ENCODE measurements at regions not wholly inside any gene's neighbourhood (a gene's known extent, or its start where the extent isn't known, plus 50 kb on each side); places are given as distances from the start of the nearest gene placed in this dataset.

DNA sequence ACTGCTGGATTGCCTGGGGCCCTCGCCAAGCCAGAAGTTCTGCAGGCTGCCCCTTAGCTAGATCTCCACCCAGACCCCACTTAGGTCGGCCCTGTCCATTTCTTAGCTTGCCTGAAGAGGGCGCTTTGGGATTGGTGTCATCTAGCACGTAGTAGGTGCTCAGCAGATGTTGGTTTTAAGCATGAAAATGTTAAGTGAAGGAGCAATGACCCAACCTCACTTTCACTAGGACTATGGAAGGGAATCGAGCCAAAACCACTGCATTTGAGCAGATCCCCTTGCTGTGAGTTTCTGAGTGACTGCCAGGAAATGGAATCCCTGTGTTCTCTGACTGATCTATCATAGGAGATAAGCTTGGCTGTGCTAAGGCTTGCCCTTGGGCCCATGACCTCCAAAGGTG lies 131.7 kb upstream of the EEPD1 start:
- TF ChIP-seq ZFX (IDR thresholded peaks at IDR 0.05; ENCODE audit: borderline replicate concordance): no peak
- TF ChIP-seq CTCF (IDR thresholded peaks at IDR 0.05): peak; percentile 74
- no peak overlapping the region for H3K27ac ChIP-seq

DNA sequence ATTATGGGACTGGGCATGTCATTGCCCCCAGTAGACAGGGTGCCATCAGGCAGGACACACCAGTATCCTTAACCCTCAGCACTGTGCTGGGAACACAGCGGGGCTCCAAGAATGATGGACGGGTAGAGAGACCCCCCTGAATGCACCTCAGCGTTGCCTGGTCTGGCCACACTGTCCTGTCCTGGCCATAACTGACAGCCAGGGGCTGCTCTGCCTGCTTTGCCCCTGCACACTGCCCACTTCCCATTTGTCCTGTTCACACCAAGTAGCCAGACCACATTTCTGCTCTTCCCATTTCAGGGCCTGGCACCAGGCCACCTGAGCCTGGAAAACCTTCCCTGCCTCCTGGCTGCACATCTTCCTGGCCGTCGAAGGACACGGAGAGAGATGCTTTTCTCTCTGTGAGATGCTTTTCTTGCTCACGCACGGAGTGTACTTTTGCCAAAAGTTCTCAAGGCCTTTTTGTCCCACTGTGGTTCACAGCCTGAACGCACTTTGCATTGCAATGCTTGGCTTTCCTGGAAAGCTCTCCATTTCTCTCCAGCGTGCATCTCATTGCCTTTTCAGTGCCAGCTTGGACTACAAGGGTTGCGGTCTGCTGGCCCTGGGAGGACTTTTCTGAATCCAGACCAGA lies 131.0 kb upstream of the EEPD1 start:
- H3K27ac ChIP-seq: no peak overlapping the region
- TF ChIP-seq ZFX (IDR thresholded peaks at IDR 0.05; ENCODE audit: borderline replicate concordance) (no peak), CTCF (IDR thresholded peaks at IDR 0.05) (no peak)

DNA sequence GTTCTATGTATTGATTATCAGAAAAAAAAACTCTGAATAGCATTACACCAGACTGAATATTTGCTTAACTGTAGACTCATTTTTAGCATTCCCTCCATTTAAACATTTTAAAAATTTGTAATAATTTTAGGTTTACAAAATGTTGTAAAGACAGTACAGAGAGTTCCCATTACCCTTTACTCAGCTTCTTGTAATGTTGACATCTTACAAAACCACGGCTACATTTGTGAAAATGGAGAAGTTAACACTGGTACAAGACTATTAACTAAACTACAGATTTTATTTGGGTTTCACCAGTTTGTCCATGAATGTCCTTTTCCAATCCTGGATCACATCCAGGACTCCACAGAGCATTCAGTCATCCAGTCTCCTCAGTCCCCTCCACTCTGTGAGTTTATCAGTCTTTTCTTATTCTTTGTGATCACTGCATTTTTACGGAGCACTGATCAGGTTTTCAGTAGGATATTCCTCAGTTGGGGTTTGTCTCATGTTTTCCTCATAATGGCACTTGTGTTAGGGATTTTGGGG lies 130.0 kb upstream of the EEPD1 start:
- TF ChIP-seq ZFX (IDR thresholded peaks at IDR 0.05; ENCODE audit: borderline replicate concordance) (no peak), CTCF (IDR thresholded peaks at IDR 0.05) (no peak)

GRCh38 chr7:36025190-36025589 lies 127.9 kb upstream of the EEPD1 start:
- TF ChIP-seq CTCF (IDR thresholded peaks at IDR 0.05) (no peak), ZFX (IDR thresholded peaks at IDR 0.05; ENCODE audit: borderline replicate concordance) (no peak)
- H3K27ac ChIP-seq: no peak overlapping the region

More for the DNA sequence above, 130.0 kb upstream of the EEPD1 start:
- H3K27ac ChIP-seq: no peak overlapping the region

DNA sequence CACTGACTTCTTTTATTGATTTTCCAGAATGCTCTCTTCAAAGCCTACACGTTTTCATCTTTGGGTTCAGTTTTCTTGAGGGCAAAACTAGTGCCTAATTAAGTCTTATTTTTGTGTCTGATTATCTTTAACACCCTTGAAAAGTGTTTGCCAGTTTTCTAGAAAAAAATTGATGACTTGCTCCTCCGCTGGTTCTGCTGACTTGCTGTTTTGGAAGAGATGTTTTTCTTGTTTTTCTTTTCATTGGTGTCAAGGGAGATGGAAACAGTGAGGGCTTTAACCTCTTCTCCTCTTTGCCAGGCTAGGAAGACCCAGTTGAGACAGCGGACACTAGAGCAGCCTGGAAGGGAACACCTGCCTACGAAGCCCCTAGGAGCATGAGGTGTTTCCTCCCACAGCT lies 123.7 kb upstream of the EEPD1 start:
- no peak for TF ChIP-seq CTCF (IDR thresholded peaks at IDR 0.05)
- no peak for TF ChIP-seq ZFX (IDR thresholded peaks at IDR 0.05; ENCODE audit: borderline replicate concordance)
- no peak overlapping the region for H3K27ac ChIP-seq

GRCh38 chr7:36029853-36030515 lies 123.1 kb upstream of the EEPD1 start:
- no peak overlapping the region for H3K27ac ChIP-seq
- TF ChIP-seq CTCF (IDR thresholded peaks at IDR 0.05): no peak
- no peak for TF ChIP-seq ZFX (IDR thresholded peaks at IDR 0.05; ENCODE audit: borderline replicate concordance)

GRCh38 chr7:36032361-36032818 lies 120.7 kb upstream of the EEPD1 start:
- TF ChIP-seq ZFX (IDR thresholded peaks at IDR 0.05; ENCODE audit: borderline replicate concordance): no peak
- TF ChIP-seq CTCF (IDR thresholded peaks at IDR 0.05): no peak; the same call in 1 of the 2 replicates
- H3K27ac ChIP-seq: peak overlapping the region; percentile 67

All from 22Rv1 (cell line).